Adrenal gland (tissue), 5 donors: ENCODE measurements at regions not wholly inside any gene's neighbourhood (a gene's known extent, or its start where the extent isn't known, plus 50 kb on each side); places are given as distances from the start of the nearest gene placed in this dataset.

Experiments
- CTCF ChIP-seq, 6 experiments: fragments of 450-650 bp in 4 of 6; fragments of 200-600 bp in 2 of 6; sonication (generic) in 1 of 6; IDR thresholded peaks; 1 replicate in 5 of 6; 2 replicates in 1 of 6; pipeline versions ENCODE4 v1.5.1 to v1.8.0; 2016 to 2021; ENCODE audit warnings: antibody characterized with exemption in 6 of 6, mild to moderate bottlenecking in 2 of 6, moderate library complexity in 1 of 6
- POLR2A ChIP-seq, 2 donors: fragments of 450-650 bp; IDR thresholded peaks; one replicate each; pipeline ENCODE4 v1.6.1; 2017; ENCODE audit warnings: antibody characterized with exemption in 2 of 2, mild to moderate bottlenecking in 2 of 2, moderate library complexity in 1 of 2
- donor health status: DM: no; HTN: no; CAD: no.

- no peak for TF ChIP-seq CTCF (IDR thresholded peaks at IDR 0.05)
- TF ChIP-seq POLR2A (IDR thresholded peaks at IDR 0.05) = no peak
Observed at GRCh38 chr10:64771253-64772050, 1250.3 kb downstream of the REEP3 start.
